ENCODE measurements at regions not wholly inside any gene's neighbourhood (a gene's known extent, or its start where the extent isn't known, plus 50 kb on each side); places are given as distances from the start of the nearest gene placed in this dataset.
"Not testable (repeated sequence)": the region's sequence is repeated elsewhere in the genome, so short reads cannot be mapped to it uniquely, and the experiment has no call there.

- Histone ChIP-seq H3K27me3 (no peaks in the 10 kb centered on the region), H4K20me1 (no peaks in the 10 kb centered on the region), H3K27ac (no peak overlapping the region), H3K36me3 (peaks cover 0 to 4% (median 0%) of the 10 kb centered on the region in 11 experiments; a peak in 1 of 22 replicates), H3K9ac (no peak overlapping the region), H3K9me3 (replicated peaks in 1 of 11) (peaks cover 0 to 7% (median 2%) of the 10 kb centered on the region in 11 experiments; a peak in 7 of 22 replicates), H3K4me3 (no peak overlapping the region), H3K4me2 (no peak overlapping the region), H3K4me1 (no peaks in the 10 kb centered on the region)
- TF ChIP-seq Cebpa-rat (IDR thresholded peaks at IDR 0.05): no peak
Measured at GRCh38 chr16:21339941-21340340, 61.9 kb upstream of the CRYM start.

DNA sequence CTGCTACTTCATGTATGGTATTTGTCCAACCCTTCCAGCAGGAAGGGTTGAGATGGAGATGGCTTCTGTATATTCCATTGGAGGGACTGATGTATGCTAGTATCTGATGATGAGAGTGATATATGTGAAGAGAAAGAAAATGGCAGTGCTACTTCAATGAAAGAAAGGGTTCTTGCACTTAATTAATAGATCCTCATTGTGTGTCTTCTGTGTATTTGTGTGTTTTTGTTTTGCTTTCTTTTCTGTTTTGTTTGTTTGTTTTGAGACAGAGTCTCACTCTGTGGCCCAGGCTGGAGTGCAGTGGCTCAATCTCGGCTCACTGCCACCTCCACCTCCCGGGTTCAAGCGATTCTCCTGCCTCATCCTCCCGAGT is 61.2 kb upstream of the CRYM start:
- no peak overlapping the region for H3K27ac ChIP-seq
- TF ChIP-seq Cebpa-rat (IDR thresholded peaks at IDR 0.05): no peak
- H3K9ac ChIP-seq: no peak overlapping the region
- peaks cover 0 to 4% (median 0%) of the 10 kb centered on the region in 11 experiments; a peak in 1 of 22 replicates for H3K36me3 ChIP-seq
- H3K9me3 ChIP-seq (replicated peaks in 1 of 11): peaks cover 0 to 9% (median 4%) of the 10 kb centered on the region in 11 experiments; a peak in 7 of 22 replicates
- H3K4me3 ChIP-seq: no peak overlapping the region
- H3K4me1 ChIP-seq: no peaks in the 10 kb centered on the region
- H3K27me3 ChIP-seq: no peaks in the 10 kb centered on the region
- H3K4me2 ChIP-seq: no peak overlapping the region
- H4K20me1 ChIP-seq: no peaks in the 10 kb centered on the region

GRCh38 chr16:21338537-21339268 is 60.6 kb upstream of the CRYM start:
- Histone ChIP-seq H3K36me3 (peaks cover 0 to 4% (median 0%) of the 10 kb centered on the region in 11 experiments; a peak in 1 of 22 replicates), H3K27me3 (no peaks in the 10 kb centered on the region), H3K4me1 (no peaks in the 10 kb centered on the region), H3K4me2 (no peak overlapping the region), H3K9ac (no peak overlapping the region), H3K27ac (no peak overlapping the region), H3K9me3 (replicated peaks in 1 of 11) (peaks cover 0 to 9% (median 4%) of the 10 kb centered on the region in 11 experiments; a peak in 7 of 22 replicates), H4K20me1 (no peaks in the 10 kb centered on the region), H3K4me3 (no peak overlapping the region)
- no peak for TF ChIP-seq Cebpa-rat (IDR thresholded peaks at IDR 0.05)

DNA sequence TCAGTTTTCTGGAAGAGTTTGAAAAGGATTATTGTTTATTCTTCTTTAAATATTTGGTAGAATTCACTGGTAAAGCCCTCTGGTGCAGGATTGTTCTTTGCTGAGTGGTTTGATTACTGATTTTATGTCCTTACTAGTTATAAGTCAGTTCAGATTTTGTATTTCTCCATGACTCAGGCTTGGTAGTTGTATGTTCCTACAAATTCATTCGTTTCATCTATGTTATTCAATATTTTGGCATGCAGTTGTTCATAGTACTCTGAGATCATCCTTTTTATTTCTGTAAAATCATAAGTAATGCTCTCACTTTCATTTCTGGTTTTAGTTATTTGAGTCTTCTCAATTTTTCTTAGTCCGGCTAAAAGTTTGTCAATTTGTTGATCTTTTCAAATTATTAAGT is 58.1 kb upstream of the CRYM start:
- H3K4me2 ChIP-seq: no peak overlapping the region

DNA sequence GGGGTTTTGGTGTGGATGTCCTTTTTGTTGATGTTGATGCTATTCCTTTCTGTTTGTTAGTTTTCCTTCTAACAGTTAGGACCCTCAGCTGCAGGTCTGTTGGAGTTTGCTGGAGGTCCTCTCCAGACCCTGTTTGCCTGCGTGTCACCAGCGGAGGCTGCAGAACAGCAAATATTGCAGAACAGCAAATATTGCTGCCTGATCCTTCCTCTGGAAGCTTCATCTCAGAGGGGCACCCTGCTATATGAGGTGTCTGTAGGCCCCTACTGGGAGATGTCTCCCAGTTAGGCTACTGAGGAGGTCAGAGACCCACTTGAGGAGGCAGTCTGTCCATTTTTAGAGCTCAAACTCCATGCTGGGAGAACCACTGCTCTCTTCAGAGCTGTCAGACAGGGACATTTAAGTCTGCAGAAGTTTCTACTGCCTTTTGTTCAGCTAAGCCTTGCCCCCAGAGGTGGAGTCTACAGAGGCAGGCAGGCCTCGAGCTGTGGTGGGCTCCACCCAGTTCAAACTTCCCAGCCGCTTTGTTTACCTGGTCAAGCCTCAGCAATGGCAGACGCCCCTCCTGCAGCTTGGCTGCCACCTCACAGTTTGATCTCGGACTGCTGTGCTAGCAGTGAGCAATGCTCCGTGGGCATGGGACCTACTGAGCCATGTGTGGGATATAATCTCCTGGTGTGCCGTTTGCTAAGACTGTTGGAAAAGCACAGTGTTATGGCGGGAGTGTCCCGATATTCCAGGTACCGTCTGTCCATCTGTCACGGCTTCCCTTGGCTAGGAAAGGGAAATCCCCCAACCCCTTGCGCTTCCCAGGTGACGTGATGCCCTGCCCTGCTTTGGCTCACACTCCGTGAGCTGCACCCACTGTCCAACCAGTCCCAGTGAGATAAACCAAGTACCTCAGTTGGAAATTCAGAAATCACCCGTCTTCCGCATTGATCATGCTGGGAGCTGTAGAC is 56.4 kb upstream of the CRYM start:
- peaks cover 0 to 13% (median 4%) of the 10 kb centered on the region in 11 experiments; a peak in 11 of 22 replicates for H3K9me3 ChIP-seq (replicated peaks in 1 of 11)
- not testable (repeated sequence) for H3K4me3 ChIP-seq, H3K36me3 ChIP-seq, H3K27ac ChIP-seq, H3K9ac ChIP-seq, H3K27me3 ChIP-seq, H4K20me1 ChIP-seq, H3K4me1 ChIP-seq, H3K4me2 ChIP-seq

More for the DNA sequence above, 58.1 kb upstream of the CRYM start:
- Histone ChIP-seq H3K27me3 (no peaks in the 10 kb centered on the region), H3K27ac (no peak overlapping the region), H4K20me1 (no peaks in the 10 kb centered on the region), H3K36me3 (peaks cover 0 to 4% (median 0%) of the 10 kb centered on the region in 11 experiments; a peak in 1 of 22 replicates), H3K4me3 (no peak overlapping the region), H3K4me1 (no peaks in the 10 kb centered on the region), H3K9me3 (replicated peaks in 1 of 11) (peaks cover 0 to 9% (median 4%) of the 10 kb centered on the region in 11 experiments; a peak in 7 of 22 replicates), H3K9ac (no peak overlapping the region)
- no peak for TF ChIP-seq Cebpa-rat (IDR thresholded peaks at IDR 0.05)

DNA sequence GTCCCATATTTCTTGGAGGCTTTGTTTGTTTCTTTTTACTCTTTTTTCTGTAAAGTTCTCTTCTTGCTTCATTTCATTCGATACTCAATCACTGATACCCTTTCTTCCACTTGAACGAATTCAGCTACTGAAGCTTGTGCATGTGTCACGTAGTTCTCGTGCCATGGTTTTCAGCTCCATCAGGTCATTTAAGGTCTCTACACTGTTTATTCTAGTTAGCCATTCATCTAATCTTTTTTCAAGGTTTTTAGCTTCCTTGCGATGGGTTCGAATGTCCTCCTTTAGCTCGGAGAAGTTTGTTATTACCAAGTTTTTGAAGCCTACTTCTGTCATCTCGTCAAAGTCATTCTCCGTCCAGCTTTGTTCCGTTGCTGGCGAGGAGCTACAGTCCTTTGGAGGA is 55.6 kb upstream of the CRYM start:
- not testable (repeated sequence) for H3K4me3 ChIP-seq, H3K4me1 ChIP-seq, H3K9ac ChIP-seq, H4K20me1 ChIP-seq, H3K36me3 ChIP-seq, H3K27me3 ChIP-seq, H3K27ac ChIP-seq, H3K4me2 ChIP-seq
- peaks cover 6 to 20% (median 11%) of the 10 kb centered on the region in 11 experiments for H3K9me3 ChIP-seq (replicated peaks in 1 of 11)

Measured in BLaER1 treated with 17β-estradiol and CSF1 and Interleukin-3, amounts not matched to agents 10 nM and 100 nM (cell line).